Inferior parietal cortex (tissue), 1 donor: ENCODE measurements at regions not wholly inside any gene's neighbourhood (a gene's known extent, or its start where the extent isn't known, plus 50 kb on each side); places are given as distances from the start of the nearest gene placed in this dataset.
"Not testable (repeated sequence)": the region's sequence is repeated elsewhere in the genome, so short reads cannot be mapped to it uniquely, and the experiment has no call there.

Experiments
- DNase-seq: peaks from one replicate; pipeline ENCODE4 v3.0.0-alpha.2; 2016; ENCODE audit errors: extremely low spot score

DNA sequence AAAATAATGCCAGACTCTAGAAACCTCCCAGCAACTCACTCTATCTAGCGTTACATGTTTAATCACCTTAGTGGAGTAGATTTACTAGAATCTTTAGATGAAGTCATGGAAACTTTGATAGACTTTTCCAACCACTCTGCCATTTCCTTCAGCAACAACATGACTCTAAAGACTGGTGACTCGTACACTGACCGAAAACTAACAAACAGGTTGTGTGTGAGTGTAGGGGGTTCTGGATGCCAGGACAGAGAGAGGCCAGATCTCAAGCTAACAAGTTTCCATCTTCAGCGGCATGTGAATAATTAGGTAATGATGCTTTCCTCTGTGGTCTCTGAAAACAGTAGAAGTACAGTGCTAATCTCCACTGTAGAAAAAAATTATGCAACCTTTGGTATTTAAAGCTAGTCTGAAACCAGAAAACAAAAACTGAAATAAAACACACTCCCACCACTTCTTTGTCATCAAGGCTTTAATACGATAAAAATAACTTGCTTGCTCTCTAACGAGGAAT lies 286.4 kb downstream of the PRDM5 start:
- no peak for DNase-seq

DNA sequence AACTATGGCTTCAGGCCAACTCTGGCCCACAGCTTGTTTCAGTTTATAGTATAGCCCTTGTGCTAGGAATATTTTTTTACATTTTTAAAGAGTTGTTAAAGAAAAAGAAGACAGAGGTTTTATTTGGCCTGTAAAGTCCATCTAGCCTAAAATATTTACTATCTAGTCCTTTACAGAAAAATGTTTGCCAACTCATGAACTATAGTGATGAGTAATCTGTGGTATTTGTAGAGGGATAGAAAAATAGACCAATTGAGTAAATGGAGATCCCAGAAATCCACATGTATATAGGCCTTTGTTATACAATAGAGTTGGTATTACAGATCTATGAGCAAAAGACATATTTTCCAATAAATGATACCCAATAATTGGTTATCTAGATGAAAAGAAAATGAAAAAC lies 288.7 kb downstream of the PRDM5 start:
- DNase-seq = no peak

DNA sequence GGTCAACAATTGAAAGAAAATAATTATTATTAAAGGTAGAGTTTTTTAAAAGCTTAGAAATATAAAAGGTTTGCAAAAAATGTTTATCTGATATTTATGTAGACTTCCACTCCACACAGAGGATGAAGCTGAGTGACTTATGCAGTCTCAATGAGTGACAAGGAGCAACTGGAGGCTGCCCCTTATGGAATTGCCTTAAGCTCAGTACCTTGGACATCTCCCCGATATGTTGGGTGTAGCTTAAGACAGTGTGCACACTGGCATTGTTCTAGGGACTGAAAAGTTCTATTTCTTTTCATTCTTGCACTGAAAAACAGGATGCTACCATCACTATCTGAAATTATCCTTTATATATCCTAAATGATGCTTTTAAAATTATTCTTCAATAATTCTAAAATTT lies 292.1 kb downstream of the PRDM5 start:
- no peak for DNase-seq

DNA sequence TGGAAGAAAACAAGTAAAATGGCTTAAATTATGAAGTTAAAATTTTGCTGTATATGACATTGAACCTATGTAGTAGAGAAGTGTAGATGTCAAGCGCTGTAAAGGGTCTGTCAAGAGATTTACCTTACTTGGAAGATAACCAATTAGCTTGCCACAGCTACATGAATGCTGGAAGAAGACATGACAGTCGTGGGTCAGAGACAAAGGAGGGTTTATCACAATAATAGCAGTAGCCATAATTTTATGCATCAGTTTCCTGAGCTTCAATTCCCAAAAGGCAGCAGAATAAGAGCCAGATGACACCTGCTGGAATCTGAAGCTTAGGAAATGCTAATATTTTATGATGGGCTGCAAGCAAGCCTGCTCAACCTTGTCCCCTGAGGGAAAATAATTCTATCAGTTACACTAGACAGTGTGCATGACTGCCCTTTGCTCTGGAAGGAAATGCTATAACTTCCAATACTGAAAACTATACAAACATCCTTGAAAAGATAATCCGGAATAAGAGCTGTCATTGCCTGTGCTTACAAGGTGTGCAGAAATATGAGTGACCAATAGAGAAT lies 292.9 kb downstream of the PRDM5 start:
- DNase-seq = no peak

DNA sequence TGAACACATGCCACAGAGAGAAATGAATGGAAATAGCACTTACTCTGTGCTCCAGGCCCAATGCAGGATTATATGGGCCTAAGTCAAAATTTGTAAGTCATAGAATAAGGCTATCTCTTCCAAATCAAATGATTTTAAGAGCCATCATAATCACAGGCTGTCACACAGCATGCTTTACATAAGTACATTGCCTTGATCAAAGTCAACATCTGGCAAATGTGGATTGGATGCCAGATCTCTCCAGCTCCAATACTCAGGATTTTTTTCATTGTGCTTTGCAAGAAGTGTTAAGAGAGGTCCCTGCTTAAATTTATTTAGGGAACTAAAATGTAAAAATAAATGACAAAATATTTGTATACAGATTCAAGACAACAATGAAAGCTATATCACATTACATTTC lies 299.9 kb downstream of the PRDM5 start:
- no peak for DNase-seq

GRCh38 chr4:120617171-120617570 lies 305.4 kb downstream of the PRDM5 start:
- DNase-seq = no peak

- DNase-seq = no peak
Observed at GRCh38 chr4:120616041-120616440, 306.5 kb downstream of the PRDM5 start.

GRCh38 chr4:120613778-120614177 lies 308.7 kb downstream of the PRDM5 start:
- DNase-seq = no peak

DNA sequence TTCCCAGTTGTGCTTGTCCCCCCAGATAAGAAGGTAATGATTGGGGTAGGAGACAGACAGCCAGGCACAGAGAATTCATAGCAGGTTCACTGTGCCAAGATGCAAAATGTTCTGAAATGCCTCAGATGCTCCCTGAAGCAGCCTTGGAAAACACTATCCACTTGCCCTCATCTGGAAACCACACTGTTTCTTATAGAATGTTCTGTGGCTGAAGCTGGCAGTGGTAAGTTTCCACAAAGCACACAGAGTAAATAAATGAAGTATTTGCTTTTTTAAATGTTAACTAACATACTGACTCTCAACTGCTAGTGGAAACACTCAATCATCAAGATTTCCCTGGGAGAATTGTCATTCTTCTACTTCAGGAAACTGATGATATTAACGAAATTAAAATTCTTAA lies 311.4 kb downstream of the PRDM5 start:
- no peak for DNase-seq

- DNase-seq = no peak
Observed at GRCh38 chr4:120591038-120591437, 331.5 kb downstream of the PRDM5 start.

DNA sequence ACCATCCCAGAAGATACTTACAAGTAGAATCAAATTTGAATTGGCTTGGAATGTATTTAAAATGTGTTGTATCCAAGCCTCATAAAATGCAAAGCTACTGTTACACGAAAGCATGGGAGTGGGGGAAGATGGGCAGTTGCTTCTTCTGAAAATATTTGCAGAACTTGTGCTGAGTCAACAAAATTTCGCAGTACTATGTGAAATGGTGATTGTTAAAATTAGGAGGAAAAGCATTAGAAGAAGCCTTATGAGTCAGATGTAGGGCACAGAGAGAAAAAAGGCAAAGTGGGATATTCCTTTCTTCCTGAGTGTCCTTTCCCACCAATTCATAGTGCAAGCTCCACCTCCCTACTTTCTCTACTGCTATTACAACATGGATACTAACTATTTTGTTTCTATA lies 332.7 kb downstream of the PRDM5 start:
- DNase-seq = no peak

DNA sequence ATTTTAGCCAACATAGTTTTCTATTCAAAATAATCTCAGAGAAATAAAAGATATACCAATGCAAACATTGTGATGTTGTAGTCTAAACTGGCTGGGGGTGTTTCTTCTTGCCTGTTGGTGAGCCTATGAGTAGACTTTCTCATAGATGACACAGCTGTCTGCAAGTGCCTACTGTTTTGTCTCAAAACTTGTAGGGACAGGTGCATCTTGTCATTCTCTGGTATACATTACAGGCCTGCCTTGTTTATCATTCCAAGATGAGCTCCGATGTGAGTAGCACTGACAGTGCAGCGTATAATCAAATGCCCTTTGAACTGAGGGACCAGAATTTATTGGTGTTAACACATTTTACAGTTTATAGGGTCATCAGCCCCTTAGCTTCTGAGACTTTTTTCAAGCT lies 353.8 kb downstream of the PRDM5 start:
- no peak for DNase-seq

DNA sequence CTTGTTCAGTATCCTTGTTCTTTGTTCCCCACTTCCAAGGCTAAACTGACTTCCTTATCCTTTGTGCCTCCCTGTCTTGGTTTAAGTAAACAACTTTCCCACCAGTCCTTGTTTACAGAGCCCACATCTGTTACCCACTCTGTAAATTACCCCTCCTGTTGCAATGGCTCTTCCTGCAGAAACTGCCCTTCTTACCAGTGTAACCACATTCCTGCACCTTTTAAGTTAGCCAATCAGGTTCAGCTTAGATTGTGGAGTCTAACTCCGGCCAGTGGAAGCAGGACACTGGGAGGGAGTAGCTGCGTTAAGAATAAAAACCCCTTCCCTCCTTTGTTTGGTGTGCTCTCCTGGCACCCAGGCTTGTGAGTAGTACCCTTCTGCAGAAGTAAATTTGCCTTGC lies 360.9 kb downstream of the PRDM5 start:
- DNase-seq = no peak

DNA sequence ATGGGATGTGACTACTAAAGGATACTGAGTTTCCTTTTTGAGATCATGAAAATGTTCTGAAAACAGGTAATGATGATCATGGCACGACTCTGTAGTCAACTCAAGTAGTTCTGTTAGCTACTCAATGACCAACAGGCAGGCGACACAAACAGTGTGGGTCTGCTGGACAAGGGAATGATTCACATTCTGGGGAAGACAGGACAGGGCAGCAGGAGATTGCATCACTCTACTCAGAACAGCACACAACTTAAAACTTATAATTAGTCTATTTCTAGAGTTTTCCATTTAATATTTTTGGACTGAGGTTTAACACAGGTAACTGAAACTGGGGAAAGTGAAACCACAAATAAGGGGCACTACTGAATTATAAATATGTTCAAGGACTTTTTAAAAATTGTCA lies 365.2 kb downstream of the PRDM5 start:
- DNase-seq = no peak

DNA sequence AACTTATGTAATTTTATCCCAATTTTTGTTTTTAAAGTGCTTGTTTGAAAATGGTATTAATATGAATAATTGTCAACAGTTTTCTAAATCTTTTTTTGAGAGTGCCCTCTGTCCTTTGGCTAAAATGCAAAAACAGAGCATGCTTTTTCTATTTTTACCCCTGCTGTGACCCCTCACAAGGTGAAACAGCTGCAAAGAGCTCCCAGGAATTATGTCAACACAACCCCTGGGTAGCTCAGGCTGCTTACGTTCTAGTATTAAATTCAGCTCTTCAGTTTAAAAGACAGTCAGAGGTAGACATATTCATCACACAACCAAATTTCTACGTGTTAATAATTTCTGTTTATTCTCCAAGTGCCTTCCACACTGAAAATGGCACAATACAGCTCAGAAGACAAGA lies 367.5 kb downstream of the PRDM5 start:
- DNase-seq = no peak

DNA sequence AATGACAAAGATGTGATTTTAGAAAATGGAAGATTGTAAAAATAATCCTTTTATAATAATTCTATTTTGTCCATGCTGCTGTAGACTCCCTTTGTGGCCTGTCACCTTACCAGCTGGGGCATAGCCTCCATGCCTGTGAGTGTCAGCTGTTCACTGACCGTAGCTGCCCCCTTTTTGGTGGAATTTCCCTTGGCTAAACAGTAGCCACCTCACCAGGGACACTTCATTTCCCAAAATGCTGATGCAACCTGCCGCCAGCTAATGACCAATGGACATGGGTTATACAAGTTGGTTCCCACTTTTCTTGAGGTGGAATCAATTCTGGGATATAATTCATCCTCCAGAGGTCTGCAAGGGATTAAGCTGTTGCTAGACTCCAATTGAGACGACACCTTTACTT lies 368.4 kb downstream of the PRDM5 start:
- no peak for DNase-seq

DNA sequence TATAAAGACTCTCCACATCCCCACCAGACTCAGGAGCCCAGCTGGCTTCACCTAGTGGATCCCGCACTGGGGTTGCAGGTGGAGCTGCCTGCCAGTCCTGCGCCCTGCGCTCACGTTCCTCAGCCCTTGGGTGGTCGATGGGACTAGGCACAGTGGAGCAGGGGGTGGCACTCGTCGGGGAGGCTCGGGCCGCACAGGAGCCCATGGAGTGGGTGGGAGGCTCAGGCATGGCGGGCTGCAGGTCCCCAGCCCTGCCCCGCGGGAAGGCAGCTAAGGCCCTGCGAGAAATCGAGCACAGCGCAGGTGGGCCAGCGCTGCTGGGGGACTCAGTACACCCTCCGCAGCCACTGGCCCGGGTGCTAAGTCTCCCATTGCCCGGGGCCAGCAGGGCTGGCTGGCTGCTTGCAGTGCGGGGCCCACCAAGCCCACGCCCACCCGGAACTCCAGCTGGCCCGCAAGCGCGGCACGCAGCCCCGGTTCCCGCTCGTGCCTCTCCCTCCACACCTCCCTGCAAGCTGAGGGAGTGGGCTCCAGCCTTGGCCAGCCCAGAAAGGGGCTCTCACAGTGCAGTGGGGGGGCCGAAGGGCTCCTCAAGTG lies 371.8 kb downstream of the PRDM5 start:
- not testable (repeated sequence) for DNase-seq

GRCh38 chr4:120549011-120549570 lies 373.4 kb downstream of the PRDM5 start:
- DNase-seq = no peak

GRCh38 chr4:120545391-120545790 lies 377.1 kb downstream of the PRDM5 start:
- DNase-seq = no peak

- no peak for DNase-seq
Observed at GRCh38 chr4:120544838-120545237, 377.7 kb downstream of the PRDM5 start.

DNA sequence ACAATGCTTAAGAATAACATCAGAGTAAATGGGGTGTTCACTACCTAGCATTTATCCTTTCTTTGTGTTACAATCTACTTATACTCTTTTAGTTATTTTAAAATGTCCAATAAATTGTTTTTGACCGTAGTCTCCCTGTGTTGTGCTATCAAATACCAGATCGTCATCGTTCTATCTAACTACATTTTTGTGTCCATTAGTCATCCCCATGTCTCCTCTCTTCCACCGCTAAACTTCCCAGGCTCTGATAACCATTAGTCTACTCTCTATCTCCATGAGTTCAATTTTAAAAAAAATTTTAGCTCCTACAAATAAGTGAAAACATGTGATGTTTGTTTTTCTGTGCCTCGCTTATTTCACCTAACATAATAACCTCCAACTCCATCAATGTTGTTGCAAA lies 381.9 kb downstream of the PRDM5 start:
- no peak for DNase-seq

- no peak for DNase-seq
Observed at GRCh38 chr4:120536884-120537283, 385.6 kb downstream of the PRDM5 start.

- DNase-seq = no peak
Observed at GRCh38 chr4:120528428-120528827, 394.1 kb downstream of the PRDM5 start.

- DNase-seq = no peak
Observed at GRCh38 chr4:120526033-120526432, 396.5 kb downstream of the PRDM5 start.
